Right cardiac atrium (tissue), 5 donors: ENCODE measurements at regions not wholly inside any gene's neighbourhood (a gene's known extent, or its start where the extent isn't known, plus 50 kb on each side); places are given as distances from the start of the nearest gene placed in this dataset.

Experiments
- ATAC-seq, 2 donors: fragments of 200-7000 bp; cut with Tn5 transposase; one replicate each; pipeline versions ENCODE4 v1.8.0 to v1.9.1; 2020; ENCODE audit warnings: moderate library complexity in 2 of 2, mild to moderate bottlenecking in 1 of 2
- DNase-seq, 3 donors: peaks; one replicate each; pipeline ENCODE4 v3.0.0-alpha.2; 2020
- H3K27ac ChIP-seq: one replicate; pipeline ENCODE4 v1.5.1; 2013; ENCODE audit warnings: mild to moderate bottlenecking, low read length, control low read depth, moderate library complexity
- H3K27me3 ChIP-seq: one replicate; pipeline ENCODE4 v1.6.1; 2013; ENCODE audit not compliant: control insufficient read depth, insufficient read depth
- H3K4me1 ChIP-seq: one replicate; pipeline ENCODE4 v1.6.1; 2013; ENCODE audit warnings: low read length; ENCODE audit not compliant: control insufficient read depth, insufficient read depth
- H3K4me3 ChIP-seq: one replicate; pipeline ENCODE4 v1.5.1; 2013; ENCODE audit warnings: low read length, control low read depth
- H3K9me3 ChIP-seq: one replicate; pipeline ENCODE4 v1.6.1; 2013; ENCODE audit warnings: low read length; ENCODE audit not compliant: control insufficient read depth
- WGBS: extraction: QIAGEN DNeasy Blood & Tissue Kit; methylation state at CpG from one replicate; pipeline ENCODE4 v1.1.7; 2013; 5-methylcytosine and 5-hydroxymethylcytosine counted together
- intact Hi-C, 4 donors: fragments of 100-400 bp; cut with DNase I; formaldehyde crosslinking; loops; one replicate each; pipeline versions ENCODE4 v1.11.0 to v1.14.0; 2022 to 2023
- donor health status: healthy with polysubstance abuse.
- donor health status: DM: no; HTN: yes; CAD: no.
- donor health status: DM: no; HTN: no; CAD: no.
- donor health status: DM: no; HTN: yes; CAD: no; lungs with severe emphysema.
- donor health status: DM: yes; HTN: yes; CAD: no.

DNA sequence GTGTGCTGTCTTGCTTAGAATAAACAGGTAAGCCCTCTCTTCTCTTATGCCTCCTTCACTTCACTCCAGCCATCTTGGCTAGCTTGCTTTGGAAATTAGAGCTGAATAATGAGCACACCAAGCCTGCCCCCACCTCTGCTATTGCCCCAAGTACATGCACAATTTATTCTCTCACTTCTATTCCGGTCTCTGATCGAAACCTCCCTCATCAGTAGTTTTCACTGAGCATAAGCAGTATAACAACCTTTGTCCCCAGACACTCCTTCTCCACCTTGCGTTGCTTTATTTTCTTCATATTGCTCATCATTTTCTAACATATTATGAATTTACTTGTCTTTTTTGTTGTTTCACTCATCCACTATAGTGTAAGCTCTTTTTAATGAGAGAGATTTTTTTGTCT lies 253.4 kb downstream of the GXYLT1 start:
- H3K27me3 ChIP-seq, result no peaks in the 10 kb centered on the region
- H3K4me1 ChIP-seq, result no peaks in the 10 kb centered on the region
- WGBS, result 97% methylated on average over 3 of the region's 3 CpGs
- intact Hi-C loops, result no loop called here
- H3K4me3 ChIP-seq, result no peak overlapping the region
- H3K27ac ChIP-seq, result no peak overlapping the region
- DNase-seq (no peak), ATAC-seq (no peak)
- no peaks in the 10 kb centered on the region for H3K9me3 ChIP-seq

DNA sequence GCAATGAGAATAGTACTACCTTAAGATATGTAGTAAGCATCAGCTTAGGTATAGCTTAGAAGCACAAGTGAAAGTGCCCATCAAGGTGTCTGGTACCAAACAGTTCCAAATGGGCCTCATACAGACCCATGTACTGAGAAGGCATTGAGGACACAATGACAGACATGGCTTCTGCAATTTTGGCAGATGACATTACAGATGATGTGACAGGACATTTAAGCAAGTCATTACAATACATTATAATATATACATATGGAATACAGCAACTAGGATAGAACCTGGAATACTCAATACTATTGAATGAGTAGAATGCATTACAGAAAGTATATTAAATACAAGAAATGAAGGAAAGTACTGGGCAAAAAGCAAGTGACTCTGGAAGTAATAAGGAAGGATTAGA lies 256.4 kb downstream of the GXYLT1 start:
- DNase-seq (no peak), ATAC-seq (no peak)
- Histone ChIP-seq H3K4me3 (no peak overlapping the region), H3K27ac (no peak overlapping the region), H3K27me3 (no peaks in the 10 kb centered on the region), H3K4me1 (no peaks in the 10 kb centered on the region), H3K9me3 (no peaks in the 10 kb centered on the region)
- intact Hi-C loops, result no loop called here

DNA sequence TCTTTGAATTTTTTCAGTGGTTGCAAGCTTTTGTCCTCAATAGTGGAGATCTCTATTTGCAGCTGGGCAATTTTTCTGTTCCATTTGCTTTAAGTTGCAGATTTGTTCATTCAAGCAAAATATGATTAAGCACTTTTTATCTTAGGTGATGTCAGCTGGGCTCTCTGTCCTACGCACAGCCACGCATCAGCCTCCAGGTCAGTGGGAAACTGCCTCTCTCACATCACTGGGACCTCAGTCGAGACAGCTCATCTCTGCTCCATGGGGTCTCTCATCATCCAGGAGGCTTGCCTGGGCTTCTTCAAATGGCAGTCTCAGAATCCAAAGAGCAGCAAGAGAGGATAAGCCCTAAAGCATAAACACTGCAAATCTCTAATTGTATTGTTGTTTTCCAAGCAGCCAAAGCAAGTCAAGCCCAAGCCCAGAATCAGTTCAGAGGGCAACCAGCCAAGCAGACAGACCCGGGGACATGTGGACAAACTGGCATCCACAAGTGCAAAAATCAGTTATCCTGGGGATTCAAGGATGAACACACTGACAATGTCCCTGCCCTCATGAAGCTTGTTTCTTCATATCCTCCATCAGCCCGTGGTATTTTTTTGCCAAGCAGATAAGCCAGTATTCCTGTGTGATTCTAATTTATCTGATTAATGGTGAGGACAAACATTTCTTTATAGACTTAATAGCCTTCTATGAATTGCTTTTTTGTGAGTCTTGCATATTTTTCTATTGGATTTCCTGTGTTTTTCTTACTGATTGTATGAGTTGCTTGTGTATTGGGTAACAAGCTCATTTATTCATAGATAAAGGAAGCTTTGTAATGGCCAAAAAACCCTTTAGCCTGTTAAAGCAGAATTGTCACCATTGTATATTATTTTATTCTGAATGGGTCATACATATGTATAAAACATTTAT lies 262.5 kb downstream of the GXYLT1 start:
- H3K27ac ChIP-seq, result peak overlapping the region; percentile 16
- H3K9me3 ChIP-seq, result no peaks in the 10 kb centered on the region
- ATAC-seq (peak in 1 of 2 donors; percentile 56), DNase-seq (peak in 1 of 3 donors; percentile 55)
- no peaks in the 10 kb centered on the region for H3K4me1 ChIP-seq
- intact Hi-C loops, result no loop called here
- no peaks in the 10 kb centered on the region for H3K27me3 ChIP-seq
- H3K4me3 ChIP-seq, result no peak overlapping the region
- 64% methylated on average over 5 of the region's 5 CpGs for WGBS

DNA sequence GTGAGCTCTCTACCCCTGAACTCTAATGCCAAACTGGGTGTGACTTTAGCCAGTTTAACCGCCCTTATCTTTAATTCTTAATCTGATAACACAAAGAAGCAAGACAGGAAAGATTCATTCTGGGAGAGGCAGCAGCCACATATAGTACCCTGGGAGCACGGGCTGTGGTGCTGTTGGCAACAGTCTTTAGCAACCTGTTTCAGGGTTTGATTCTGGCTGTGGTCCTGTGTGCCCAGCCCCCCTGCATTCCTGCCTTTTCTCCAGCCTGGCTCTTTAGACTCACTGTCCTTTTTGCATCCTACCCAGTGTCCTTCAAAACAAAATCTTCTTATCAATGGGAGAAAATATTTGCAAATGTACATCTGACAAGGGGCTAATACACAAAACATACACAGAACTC lies 275.2 kb downstream of the GXYLT1 start:
- intact Hi-C loops, result no loop called here
- Histone ChIP-seq H3K9me3 (no peaks in the 10 kb centered on the region), H3K4me1 (no peaks in the 10 kb centered on the region), H3K27me3 (no peaks in the 10 kb centered on the region), H3K27ac (no peak overlapping the region), H3K4me3 (no peak overlapping the region)
- ATAC-seq (no peak), DNase-seq (no peak)
- WGBS, result 52% methylated on average over 2 of the region's 2 CpGs

DNA sequence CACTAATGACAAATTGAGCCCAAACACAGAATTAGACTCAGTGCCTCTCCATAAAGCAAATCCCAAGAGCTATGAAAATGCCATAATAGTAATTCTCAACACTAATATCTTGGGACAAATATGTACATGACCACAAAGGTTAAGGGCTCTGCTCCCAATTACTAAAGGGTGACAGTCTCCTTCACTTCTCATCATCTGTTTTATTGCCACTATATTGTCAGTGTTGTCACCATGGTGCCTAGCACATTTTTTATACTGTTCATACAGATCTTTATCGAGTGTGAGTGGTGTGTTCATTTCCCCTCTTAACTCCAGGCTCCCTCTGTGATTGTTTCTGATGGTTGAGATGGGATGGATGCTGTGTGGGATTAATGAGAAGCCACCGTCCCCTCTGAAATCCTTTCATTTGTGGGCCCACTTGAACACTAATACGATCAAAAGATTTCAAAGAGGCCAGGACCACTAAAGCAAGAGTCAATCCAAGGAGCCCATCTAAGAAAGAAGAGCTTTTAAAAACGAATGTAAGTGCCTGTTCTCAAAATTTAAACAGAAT lies 277.7 kb downstream of the GXYLT1 start:
- intact Hi-C loops, result no loop called here
- no peaks in the 10 kb centered on the region for H3K27me3 ChIP-seq
- H3K4me1 ChIP-seq, result no peaks in the 10 kb centered on the region
- ATAC-seq, result no peak
- WGBS, result 87% methylated on average over 4 of the region's 4 CpGs
- no peak overlapping the region for H3K27ac ChIP-seq
- H3K4me3 ChIP-seq, result no peak overlapping the region
- H3K9me3 ChIP-seq, result no peaks in the 10 kb centered on the region
- DNase-seq, result no peak

DNA sequence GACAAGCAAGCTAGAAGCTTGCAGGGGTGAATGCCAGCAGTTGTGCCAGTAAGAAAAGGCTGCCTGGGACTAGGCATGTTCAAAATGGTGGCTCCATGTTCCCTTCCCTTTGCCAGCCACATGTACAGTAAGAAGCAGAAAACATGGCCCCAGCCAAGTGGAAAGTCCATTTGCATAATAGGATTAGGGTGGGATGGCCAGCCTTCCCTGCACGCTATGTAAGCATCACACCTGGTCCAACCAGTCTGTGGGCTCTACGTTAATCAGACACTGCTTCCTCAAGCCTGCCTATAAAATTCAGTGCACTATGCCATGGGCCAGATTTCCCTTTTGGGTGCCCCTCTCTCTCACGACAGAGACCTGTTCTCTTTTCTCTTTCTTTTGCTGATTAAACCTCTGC lies 288.4 kb downstream of the GXYLT1 start:
- no peaks in the 10 kb centered on the region for H3K9me3 ChIP-seq
- WGBS, result 83% methylated on average over 3 of the region's 3 CpGs
- no peak overlapping the region for H3K27ac ChIP-seq
- H3K4me1 ChIP-seq, result peaks cover 2% of the 10 kb centered on the region
- no peak for DNase-seq
- intact Hi-C loops, result no loop called here
- no peaks in the 10 kb centered on the region for H3K27me3 ChIP-seq
- H3K4me3 ChIP-seq, result no peak overlapping the region
- no peak for ATAC-seq

DNA sequence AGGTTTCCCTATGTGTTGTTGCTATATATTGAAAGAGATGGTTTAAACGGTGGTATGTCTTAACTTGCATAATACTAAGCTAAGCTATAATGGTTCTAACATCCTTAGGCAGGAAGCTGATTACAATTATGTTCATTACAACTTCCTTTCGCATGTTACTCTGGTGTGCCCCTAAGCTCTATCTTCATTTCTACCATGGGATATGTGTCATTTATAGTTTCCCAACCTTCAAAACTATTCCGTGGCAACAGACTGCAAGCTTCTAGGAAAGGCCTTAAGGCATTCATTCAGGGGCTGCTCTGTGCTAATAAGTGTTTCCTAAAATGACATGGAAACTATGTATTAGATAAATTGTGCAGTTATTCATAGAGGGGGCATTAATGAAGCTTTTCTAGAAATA lies 294.6 kb downstream of the GXYLT1 start:
- Histone ChIP-seq H3K9me3 (no peaks in the 10 kb centered on the region), H3K27me3 (no peaks in the 10 kb centered on the region), H3K27ac (no peak overlapping the region), H3K4me3 (no peak overlapping the region), H3K4me1 (no peaks in the 10 kb centered on the region)
- 61% methylated on average over 3 of the region's 3 CpGs for WGBS
- ATAC-seq, result no peak
- intact Hi-C loops, result no loop called here
- DNase-seq, result no peak

DNA sequence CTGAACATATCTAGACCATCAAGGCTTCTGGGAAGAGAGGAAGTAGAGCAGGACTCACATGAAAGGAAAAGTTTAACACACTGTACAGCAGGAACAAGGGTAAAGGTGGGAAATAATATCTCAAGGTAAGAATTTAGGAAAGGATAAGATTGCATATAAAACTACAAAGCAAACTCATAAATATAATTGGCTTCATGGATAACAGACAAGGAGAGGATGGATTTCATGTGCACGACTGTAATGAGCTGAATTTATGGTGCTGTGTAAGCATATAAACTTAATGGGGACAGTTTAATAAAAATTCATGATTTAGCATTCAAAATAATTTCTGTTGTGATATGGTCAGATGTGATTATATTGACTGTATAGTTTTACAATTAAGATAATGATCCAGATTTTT lies 298.0 kb downstream of the GXYLT1 start:
- DNase-seq (no peak), ATAC-seq (no peak)
- no peaks in the 10 kb centered on the region for H3K9me3 ChIP-seq
- H3K4me3 ChIP-seq, result no peak overlapping the region
- no peak overlapping the region for H3K27ac ChIP-seq
- WGBS, result 78% methylated on average over 1 of the region's 1 CpG
- no peaks in the 10 kb centered on the region for H3K4me1 ChIP-seq
- H3K27me3 ChIP-seq, result no peaks in the 10 kb centered on the region
- intact Hi-C loops, result no loop called here

DNA sequence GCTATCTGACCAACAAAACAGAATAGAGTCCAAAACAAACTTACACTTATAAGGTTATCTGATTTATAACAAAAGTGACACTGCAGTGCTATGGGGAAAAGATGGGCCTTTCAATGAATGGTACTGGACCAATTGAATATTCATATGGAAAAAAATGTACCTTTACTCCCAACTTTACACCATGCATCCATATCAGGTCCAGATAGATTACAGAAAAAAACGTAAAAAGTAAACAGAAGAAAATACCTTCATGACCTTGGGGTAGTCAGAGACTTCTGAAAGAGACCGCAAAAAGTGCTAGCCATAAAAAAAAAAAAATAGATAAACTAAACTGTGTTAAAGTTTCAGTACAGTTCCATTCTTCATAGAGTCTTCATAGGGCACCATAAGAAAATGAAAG lies 308.3 kb downstream of the GXYLT1 start:
- no peaks in the 10 kb centered on the region for H3K4me1 ChIP-seq
- no peaks in the 10 kb centered on the region for H3K27me3 ChIP-seq
- no peak overlapping the region for H3K4me3 ChIP-seq
- intact Hi-C loops, result no loop called here
- no peak overlapping the region for H3K27ac ChIP-seq
- ATAC-seq (no peak), DNase-seq (no peak)
- WGBS, result 78% methylated on average over 2 of the region's 2 CpGs
- H3K9me3 ChIP-seq, result no peaks in the 10 kb centered on the region

DNA sequence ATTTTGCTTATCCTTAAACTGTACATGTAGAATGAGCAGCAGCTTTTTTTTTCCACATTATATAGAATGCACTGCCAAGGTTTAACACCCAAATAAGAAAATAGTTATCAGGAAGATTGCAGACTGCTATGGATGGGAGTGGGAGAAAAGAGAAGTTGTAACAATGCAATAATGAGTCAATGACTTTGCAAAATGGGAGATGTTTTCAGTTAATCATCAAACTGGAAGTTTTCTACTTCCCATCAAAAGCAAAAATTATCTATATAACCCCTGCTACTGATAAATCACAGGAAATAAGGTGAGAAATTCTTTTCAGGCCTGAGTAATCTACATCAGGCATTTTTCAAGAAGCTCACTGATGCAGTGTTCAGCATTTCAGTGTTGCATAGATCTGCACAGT lies 309.1 kb downstream of the GXYLT1 start:
- no peak overlapping the region for H3K4me3 ChIP-seq
- intact Hi-C loops, result no loop called here
- no peak overlapping the region for H3K27ac ChIP-seq
- no peak for ATAC-seq
- no peaks in the 10 kb centered on the region for H3K4me1 ChIP-seq
- DNase-seq, result no peak
- H3K27me3 ChIP-seq, result no peaks in the 10 kb centered on the region
- H3K9me3 ChIP-seq, result no peaks in the 10 kb centered on the region

DNA sequence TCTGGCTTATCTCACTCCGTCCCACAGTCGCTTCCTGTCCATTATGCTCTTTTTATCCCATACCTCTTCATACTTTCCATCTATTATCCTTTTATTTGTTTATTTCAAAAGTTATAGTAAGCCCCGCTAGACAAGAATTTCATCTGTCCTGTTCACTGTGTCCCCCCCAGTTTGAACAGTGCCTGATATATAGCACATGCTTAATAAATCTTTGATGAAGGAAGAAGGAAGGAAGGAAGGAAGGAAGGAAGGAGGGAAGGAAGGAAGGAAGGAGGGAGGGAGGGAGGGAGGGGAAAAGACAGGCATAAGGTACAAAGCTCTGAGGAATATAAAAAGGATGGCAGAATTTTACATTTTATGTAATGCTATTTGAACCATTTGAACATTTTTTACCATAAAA lies 324.7 kb downstream of the GXYLT1 start:
- Histone ChIP-seq H3K27me3 (no peaks in the 10 kb centered on the region), H3K9me3 (no peaks in the 10 kb centered on the region), H3K4me3 (no peak overlapping the region), H3K27ac (no peak overlapping the region), H3K4me1 (no peaks in the 10 kb centered on the region)
- DNase-seq (no peak), ATAC-seq (no peak)
- WGBS, result 82% methylated on average over 3 of the region's 3 CpGs
- intact Hi-C loops, result no loop called here
